ENCODE measurements at regions not wholly inside any gene's neighbourhood (a gene's known extent, or its start where the extent isn't known, plus 50 kb on each side); places are given as distances from the start of the nearest gene placed in this dataset.
A peak's percentile ranks its signal among the peaks of the same experiment; 100 is the strongest.

GRCh38 chr14:71684323-71684722, 247.9 kb upstream of the RGS6 start:
- H3K9me3 ChIP-seq = no peaks in the 10 kb centered on the region
- no CpG with 5 or more reads among the region's 15 CpGs for WGBS (ENCODE audit: insufficient coverage, low coverage, low lambda C conversion rate, missing lambda C conversion rate)
- H3K27me3 ChIP-seq = no peaks in the 10 kb centered on the region
- H3K4me3 ChIP-seq = no peak overlapping the region
- no peak for DNase-seq
- intact Hi-C loops (cut with DNase I) = no loop called here
- TF ChIP-seq CTCF (IDR thresholded peaks at IDR 0.05) (no peak), POLR2A (IDR thresholded peaks at IDR 0.05) (no peak)
- no peaks in the 10 kb centered on the region for H3K36me3 ChIP-seq
- ATAC-seq = no peak
- no peak overlapping the region for H3K27ac ChIP-seq
- peaks cover 0 to 5% (median 0%) of the 10 kb centered on the region in 4 donors for H3K4me1 ChIP-seq

DNA sequence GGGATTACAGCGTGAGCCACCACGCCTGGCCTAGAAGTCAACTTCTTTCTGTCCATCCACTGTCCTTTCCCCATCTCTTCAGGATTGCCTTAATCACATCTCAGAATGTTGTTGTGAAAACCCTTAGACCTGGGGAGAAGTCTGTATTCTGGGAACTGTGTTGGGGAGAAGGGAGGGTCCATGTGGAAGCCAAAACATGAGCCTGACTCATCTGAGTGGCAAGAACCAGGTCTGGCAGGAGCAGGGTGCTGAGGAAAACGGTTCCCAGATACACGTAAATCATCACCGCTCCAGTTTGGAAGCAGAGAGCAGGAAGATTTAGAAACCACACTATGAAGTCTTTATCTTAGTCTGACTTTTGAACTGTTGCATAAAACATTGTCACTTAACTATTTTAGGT, 245.6 kb upstream of the RGS6 start:
- H3K4me1 ChIP-seq = peaks cover 0 to 5% (median 0%) of the 10 kb centered on the region in 4 donors
- DNase-seq = no peak
- H3K27ac ChIP-seq = no peak overlapping the region
- no peaks in the 10 kb centered on the region for H3K9me3 ChIP-seq
- H3K4me3 ChIP-seq = no peak overlapping the region
- peak; percentile 56 to 91 (median 68) for ATAC-seq
- TF ChIP-seq POLR2A (IDR thresholded peaks at IDR 0.05) (no peak), CTCF (IDR thresholded peaks at IDR 0.05) (no peak)
- 48% methylated on average over 5 of the region's 5 CpGs for WGBS (ENCODE audit: insufficient coverage, low coverage, low lambda C conversion rate, missing lambda C conversion rate)
- intact Hi-C loops (cut with DNase I) = no loop called here
- no peaks in the 10 kb centered on the region for H3K36me3 ChIP-seq
- no peaks in the 10 kb centered on the region for H3K27me3 ChIP-seq

- H3K4me1 ChIP-seq = peaks cover 0 to 5% (median 0%) of the 10 kb centered on the region in 4 donors
- no peak for ATAC-seq
- H3K36me3 ChIP-seq = no peaks in the 10 kb centered on the region
- intact Hi-C loops (cut with DNase I) = no loop called here
- no peak overlapping the region for H3K27ac ChIP-seq
- no peak for DNase-seq
- WGBS (ENCODE audit: insufficient coverage, low coverage, low lambda C conversion rate, missing lambda C conversion rate) = 63% methylated on average over 1 of the region's 2 CpGs
- H3K4me3 ChIP-seq = no peak overlapping the region
- H3K27me3 ChIP-seq = no peaks in the 10 kb centered on the region
- H3K9me3 ChIP-seq = no peaks in the 10 kb centered on the region
- TF ChIP-seq POLR2A (IDR thresholded peaks at IDR 0.05) (no peak), CTCF (IDR thresholded peaks at IDR 0.05) (no peak)
These were observed 244.9 kb upstream of the RGS6 start for GRCh38 chr14:71687166-71687831.

- intact Hi-C loops (cut with DNase I) = no loop called here
- no peak for DNase-seq
- no peak for TF ChIP-seq CTCF (IDR thresholded peaks at IDR 0.05)
- TF ChIP-seq POLR2A (IDR thresholded peaks at IDR 0.05) = no peak
- H3K27me3 ChIP-seq = no peaks in the 10 kb centered on the region
- WGBS (ENCODE audit: insufficient coverage, low coverage, low lambda C conversion rate, missing lambda C conversion rate) = 97% methylated on average over 4 of the region's 4 CpGs
- H3K4me3 ChIP-seq = no peak overlapping the region
- no peak overlapping the region for H3K27ac ChIP-seq
- H3K36me3 ChIP-seq = no peaks in the 10 kb centered on the region
- ATAC-seq = no peak
- no peaks in the 10 kb centered on the region for H3K9me3 ChIP-seq
- peaks cover 0 to 5% (median 0%) of the 10 kb centered on the region in 4 donors for H3K4me1 ChIP-seq
These were observed 243.7 kb upstream of the RGS6 start for GRCh38 chr14:71688576-71688975.

Data from right lobe of liver (tissue), 6 donors.